ENCODE measurements at regions not wholly inside any gene's neighbourhood (a gene's known extent, or its start where the extent isn't known, plus 50 kb on each side); places are given as distances from the start of the nearest gene placed in this dataset.

DNA sequence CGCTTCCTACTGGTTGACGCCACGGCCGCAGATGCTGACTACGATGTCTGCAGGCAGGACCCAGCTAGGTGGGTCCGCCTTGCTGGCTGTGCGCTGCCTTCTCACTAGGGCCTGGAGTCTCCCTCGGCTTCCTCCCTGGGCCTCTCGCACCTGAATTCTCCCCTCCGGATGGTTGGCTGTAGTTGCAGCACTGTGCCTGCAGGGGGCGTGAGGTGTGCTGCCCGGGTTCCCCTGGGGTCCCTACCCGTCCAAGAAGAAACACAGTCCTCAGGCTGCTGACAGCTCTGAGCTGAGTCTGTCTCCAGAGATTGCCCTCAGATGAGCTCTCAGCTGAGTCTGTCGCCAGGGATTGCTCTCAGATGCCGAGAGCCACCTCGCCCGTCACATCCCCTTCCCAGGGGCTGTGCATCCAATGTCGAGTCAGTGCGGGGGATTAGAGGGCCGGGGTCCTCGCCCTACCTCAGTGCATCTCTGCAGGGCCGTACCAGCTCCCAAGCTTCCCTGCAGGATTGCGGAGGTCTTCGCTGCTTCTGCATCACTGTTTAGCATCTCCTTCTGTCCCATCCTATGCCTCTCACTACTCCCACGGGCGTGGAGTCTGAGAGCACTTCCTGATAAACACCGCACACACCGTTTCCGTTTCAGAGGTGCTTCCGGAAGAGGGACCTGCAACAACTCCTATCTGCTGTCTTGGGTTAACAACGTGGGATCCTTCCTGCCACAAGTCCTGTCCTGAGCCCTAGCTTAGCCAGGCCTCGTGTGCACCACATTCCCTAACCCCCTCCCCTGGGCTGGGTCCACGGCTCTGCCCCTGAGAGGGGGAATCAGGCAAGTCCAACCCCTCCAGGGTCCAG is 196.9 kb downstream of the CSNK2A3 start:
- H3K36me3 Mint-ChIP-seq: no peaks in the 10 kb centered on the region
- ATAC-seq: peak; percentile 69 to 90
- peak overlapping the region; percentile 11 to 90 for H3K27ac Mint-ChIP-seq
- DNase-seq (ENCODE audit: low spot score in 2 of 2): peak in 1 of 2 donors; percentile 75
- H3K9me3 Mint-ChIP-seq: no peaks in the 10 kb centered on the region

DNA sequence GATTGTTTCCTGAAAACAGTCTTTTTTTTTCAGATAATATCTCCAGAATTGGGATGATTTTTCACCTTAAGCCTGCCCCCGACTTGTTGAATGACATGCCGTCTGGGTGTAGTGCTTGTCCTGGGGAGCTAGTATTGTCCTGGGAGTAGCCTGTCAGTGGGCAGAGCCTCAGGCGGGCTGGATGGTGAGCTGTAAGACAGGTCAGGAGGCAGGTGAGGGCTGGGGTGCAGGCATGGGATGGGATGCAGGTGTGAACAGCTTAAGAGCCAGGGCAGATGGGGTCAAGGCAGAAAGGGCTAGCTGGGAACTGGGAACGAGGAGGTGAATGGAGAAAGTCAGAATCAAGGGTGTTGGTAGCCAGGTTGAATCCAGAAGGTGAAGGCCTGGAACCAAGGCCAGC is 200.2 kb downstream of the CSNK2A3 start:
- H3K27ac Mint-ChIP-seq: no peak overlapping the region

DNA sequence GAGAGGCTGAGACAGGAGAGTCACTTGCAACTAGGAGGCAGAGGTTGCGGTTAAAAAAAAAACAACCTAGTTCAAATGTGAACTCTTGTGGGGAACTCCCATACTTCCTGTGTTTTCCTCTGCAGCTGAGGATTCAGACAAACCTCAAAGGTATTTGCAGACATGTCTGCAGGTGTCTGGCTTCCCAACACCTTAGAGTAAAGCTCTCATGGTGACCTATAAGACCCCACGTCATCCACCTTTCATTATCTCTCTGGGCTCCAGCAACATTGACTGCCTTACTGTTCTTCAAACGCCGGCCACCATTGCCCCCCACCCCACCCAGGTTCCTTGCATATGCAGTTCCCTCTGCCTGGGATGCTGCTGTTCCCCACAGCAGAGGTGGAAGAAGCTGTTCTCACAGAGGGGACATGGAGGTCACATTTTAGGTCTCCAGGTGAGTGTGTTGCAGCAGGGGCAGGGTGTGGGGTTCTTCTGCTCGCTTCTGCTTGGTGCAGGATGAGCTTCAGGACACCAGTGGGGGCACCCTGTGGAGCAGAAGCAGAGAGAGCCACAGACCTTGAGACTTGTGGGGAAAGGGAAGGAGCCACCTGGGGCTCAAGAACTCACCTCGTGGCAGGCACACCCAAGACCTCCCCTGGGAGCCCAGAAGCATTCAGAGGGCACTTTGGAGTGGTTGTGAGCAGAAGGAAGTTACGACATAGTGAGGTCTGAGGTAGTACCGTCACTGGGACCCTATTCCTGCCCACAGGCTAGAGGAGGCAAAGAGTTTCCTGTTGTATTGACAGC is 203.2 kb downstream of the CSNK2A3 start:
- no peaks in the 10 kb centered on the region for H3K9me3 Mint-ChIP-seq
- H3K36me3 Mint-ChIP-seq: no peaks in the 10 kb centered on the region
- ATAC-seq: peak; percentile 73 to 75
- peak overlapping the region in 1 of 2 donors; percentile 58 for H3K27ac Mint-ChIP-seq
- no peak for DNase-seq (ENCODE audit: low spot score in 2 of 2)

More for the DNA sequence above, 200.2 kb downstream of the CSNK2A3 start:
- ATAC-seq: no peak
- no peak for DNase-seq (ENCODE audit: low spot score in 2 of 2)
- Mint-ChIP-seq H3K9me3 (no peaks in the 10 kb centered on the region), H3K36me3 (no peaks in the 10 kb centered on the region)

DNA sequence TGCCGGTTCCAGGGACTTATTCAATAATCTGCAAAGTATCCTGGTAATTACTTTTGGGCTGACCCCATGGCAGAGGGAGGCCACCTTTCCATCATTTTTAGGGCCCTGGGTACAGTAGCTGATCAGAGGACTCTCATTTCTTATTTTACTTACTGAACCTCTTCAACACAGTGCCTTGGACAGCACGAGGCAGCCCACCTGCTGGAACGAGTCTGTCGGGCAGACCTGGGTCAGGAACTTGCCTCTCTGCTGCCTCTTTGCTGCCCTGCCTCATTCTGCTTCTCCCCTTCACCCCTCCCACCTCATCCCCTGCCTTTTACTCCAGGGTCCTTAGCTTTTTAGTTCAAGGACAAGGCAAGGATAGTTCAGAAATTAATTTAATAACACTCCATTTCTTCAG is 204.5 kb downstream of the CSNK2A3 start:
- no peaks in the 10 kb centered on the region for H3K36me3 Mint-ChIP-seq
- H3K9me3 Mint-ChIP-seq: no peaks in the 10 kb centered on the region
- ATAC-seq (no peak), DNase-seq (ENCODE audit: low spot score in 2 of 2) (no peak)
- H3K27ac Mint-ChIP-seq: no peak overlapping the region

DNA sequence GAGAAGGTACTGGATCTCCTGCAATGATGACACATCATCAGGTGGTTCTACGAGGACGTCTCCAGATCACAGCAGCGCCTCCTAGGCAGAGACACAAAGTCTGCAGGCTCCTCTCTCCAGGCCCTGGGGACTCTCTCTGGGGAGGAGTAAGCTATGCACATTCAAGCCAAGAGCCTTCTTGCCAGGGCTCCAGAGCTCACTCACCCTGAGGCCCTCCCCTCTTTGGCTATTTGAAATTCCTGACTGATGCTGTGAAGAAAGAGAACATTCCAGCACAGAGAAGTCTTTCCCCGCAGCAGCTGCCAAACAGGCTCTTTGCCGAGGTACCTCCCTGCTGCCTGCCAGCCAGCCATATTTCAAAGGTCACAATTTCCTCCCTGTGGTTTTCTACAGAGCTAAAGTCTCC is 204.9 kb downstream of the CSNK2A3 start:
- DNase-seq (ENCODE audit: low spot score in 2 of 2): no peak
- ATAC-seq: peak; percentile 30 to 41
- H3K27ac Mint-ChIP-seq: peak overlapping the region in 1 of 2 donors; percentile 13

DNA sequence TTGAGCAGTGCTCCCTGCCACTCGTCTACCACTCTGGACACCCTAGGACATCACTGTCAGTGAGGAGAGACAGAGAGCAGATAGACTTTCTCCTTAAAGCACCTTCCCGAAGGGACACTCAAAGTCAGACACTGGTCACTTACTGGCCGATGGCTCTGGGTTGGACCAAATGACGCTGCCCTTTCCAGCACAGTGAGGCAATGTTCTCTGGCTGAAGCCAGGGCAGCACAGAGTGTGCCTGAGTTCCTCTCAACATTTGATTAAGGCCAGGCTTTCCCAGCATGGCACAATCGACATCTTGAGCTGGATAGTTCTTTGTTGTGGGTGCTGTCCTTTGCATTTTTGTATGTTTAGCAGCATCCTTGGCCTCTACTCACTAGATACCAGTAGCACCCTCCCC is 206.2 kb downstream of the CSNK2A3 start:
- no peak for ATAC-seq
- no peak for DNase-seq (ENCODE audit: low spot score in 2 of 2)
- no peak overlapping the region for H3K27ac Mint-ChIP-seq
- H3K36me3 Mint-ChIP-seq: no peaks in the 10 kb centered on the region
- H3K9me3 Mint-ChIP-seq: no peaks in the 10 kb centered on the region

More for the DNA sequence above, 204.9 kb downstream of the CSNK2A3 start:
- no peaks in the 10 kb centered on the region for H3K9me3 Mint-ChIP-seq
- H3K36me3 Mint-ChIP-seq: no peaks in the 10 kb centered on the region

DNA sequence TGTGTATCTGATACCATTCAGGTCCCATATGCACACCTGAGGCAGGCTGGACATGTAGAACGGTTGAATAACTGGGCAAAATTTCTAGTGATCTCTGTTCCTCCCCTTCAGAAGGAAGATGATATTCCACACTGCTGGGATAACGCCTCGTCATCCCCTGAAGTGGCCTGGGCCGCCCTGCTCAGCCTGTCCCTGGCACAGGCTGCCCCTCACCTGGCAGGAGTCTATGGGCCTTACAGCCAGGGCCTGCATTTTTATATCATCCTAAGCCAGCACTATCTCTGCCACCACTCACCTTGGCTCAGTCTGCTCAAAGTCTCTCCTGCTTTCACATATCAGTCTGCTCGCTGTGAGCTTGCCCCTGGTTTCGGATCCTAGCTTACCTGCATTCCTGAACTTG is 209.2 kb downstream of the CSNK2A3 start:
- H3K9me3 Mint-ChIP-seq: no peaks in the 10 kb centered on the region
- ATAC-seq (no peak), DNase-seq (ENCODE audit: low spot score in 2 of 2) (no peak)
- H3K27ac Mint-ChIP-seq: no peak overlapping the region
- no peaks in the 10 kb centered on the region for H3K36me3 Mint-ChIP-seq

DNA sequence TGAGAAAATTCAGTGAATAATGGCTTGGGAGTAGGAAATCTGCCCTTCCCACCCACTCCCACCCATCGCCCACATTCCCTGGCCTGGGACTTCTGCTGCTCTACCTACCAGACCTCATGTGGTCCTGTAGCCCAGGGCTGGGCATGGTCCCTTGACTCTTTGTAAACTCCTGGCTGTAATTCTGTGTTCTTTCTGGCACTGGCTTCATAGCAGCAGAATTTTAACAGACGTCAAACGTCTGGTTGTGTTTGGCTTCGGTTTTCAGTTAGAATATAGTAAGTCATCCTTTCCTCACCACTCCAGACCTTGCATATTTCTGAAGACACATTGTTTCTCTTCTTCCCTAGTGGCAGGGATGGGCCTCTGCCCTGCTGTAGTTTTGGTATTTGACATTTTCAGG is 210.6 kb downstream of the CSNK2A3 start:
- no peak for DNase-seq (ENCODE audit: low spot score in 2 of 2)
- Mint-ChIP-seq H3K27ac (no peak overlapping the region), H3K9me3 (no peaks in the 10 kb centered on the region), H3K36me3 (no peaks in the 10 kb centered on the region)
- no peak for ATAC-seq

DNA sequence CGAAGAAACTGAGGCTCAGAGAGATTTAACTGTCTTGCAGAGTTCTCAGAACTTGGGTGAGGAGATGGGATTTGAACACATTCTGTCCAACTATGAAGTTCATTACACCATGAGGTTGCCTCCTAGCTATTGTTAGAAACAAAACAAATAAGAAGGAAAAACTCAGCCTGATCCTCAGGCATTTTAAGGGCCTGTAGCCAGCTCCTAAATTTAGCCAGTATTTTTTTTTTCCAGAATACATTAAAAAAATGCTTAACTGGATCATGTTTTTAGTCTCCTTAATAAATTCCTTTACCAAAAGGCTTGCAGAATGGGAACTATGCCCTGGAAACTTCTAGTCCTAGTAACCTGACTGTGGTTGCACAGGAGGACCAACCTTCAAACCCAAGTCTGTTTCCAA is 212.0 kb downstream of the CSNK2A3 start:
- H3K9me3 Mint-ChIP-seq: no peaks in the 10 kb centered on the region
- no peak for ATAC-seq
- no peaks in the 10 kb centered on the region for H3K36me3 Mint-ChIP-seq
- no peak for DNase-seq (ENCODE audit: low spot score in 2 of 2)
- H3K27ac Mint-ChIP-seq: no peak overlapping the region

DNA sequence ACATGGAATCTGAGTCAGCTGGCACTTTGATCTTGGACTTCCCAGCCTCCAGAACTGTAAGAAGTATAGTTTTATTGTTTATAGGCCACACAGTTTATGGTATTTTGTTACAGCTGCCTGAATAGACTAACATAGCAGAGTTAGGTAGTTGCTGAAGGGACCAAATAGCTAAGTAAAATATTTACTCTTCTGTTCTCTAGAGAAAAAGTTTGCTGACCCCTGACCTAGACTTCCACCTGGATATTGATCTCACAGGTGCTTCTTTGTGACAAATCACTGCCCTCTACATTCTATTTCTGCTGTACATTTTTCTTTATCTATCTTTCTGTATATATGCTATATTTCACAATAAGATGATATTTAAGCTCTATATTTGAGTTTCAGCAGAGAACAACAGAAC is 212.5 kb downstream of the CSNK2A3 start:
- ATAC-seq (no peak), DNase-seq (ENCODE audit: low spot score in 2 of 2) (no peak)
- no peak overlapping the region for H3K27ac Mint-ChIP-seq
- no peaks in the 10 kb centered on the region for H3K9me3 Mint-ChIP-seq
- no peaks in the 10 kb centered on the region for H3K36me3 Mint-ChIP-seq

DNA sequence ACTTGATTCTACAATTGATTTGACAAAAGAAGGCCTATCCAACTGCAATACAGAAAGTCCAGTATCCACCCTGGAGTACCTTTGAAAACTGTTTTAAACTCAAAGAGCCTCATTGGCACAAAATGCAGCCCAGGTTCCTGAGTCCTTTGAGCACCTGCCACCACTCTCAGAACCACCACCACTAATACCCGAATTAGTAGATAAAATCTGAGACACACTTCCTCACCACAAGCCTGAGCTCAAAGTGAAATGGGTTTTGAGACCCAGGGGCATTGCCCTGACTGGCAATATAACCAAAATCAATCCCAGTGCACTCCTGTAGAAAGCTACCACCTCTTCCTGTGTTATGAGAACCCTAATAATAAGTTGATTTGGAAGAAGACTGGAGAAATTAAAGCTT is 215.7 kb downstream of the CSNK2A3 start:
- no peak overlapping the region for H3K27ac Mint-ChIP-seq
- no peak for ATAC-seq

DNA sequence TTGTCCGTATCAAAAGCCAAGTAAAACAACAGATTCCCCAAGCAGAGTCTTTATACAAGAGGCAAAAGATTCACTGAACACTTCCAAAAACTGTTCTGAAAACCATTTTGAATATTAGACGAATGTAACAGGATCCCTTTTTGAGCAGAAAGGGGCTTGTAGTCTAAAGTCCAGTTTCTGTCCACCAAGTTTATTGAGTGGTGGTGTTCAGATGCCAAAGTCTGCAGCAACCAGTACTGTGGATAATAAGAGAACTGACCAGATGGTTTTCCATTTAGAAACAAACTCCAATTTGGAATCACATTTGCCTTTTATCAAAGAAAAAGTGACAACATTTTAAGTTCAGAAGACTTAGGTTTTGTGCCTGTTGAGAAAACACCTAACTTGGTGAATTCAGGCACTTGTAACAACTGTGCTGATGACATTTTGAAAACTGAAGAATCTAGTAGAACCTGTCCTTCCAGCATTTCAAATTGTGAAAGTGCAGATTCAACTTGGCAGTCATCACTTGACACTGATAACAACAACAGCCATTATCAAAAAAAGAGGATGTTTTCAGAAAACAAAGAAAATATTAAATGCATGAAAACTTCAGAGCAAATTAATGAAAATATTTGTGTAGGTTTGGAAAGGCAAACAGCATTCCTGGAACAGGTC is 217.1 kb downstream of the CSNK2A3 start:
- no peaks in the 10 kb centered on the region for H3K36me3 Mint-ChIP-seq
- DNase-seq (ENCODE audit: low spot score in 2 of 2) (no peak), ATAC-seq (no peak)

More for the DNA sequence above, 215.7 kb downstream of the CSNK2A3 start:
- DNase-seq (ENCODE audit: low spot score in 2 of 2): no peak
- no peaks in the 10 kb centered on the region for H3K36me3 Mint-ChIP-seq
- H3K9me3 Mint-ChIP-seq: no peaks in the 10 kb centered on the region

DNA sequence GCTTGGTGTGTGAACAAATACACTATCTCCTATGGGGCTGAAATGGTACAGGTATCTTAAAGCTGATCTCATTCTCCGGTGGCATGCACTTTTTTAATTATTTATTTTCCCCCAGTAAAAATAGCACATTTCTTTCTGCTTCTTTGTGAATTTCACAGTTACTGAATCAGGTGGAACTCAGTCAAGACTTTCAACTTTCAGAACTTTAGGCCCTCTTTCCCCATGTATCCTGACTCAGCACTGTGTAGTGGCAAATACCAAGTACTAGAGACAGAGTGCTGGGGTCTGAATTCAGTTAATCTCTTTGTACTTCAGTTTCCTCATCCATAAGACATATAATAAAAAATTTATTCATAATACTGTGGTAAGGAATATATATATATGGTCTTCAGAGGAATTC is 223.9 kb downstream of the CSNK2A3 start:
- DNase-seq (ENCODE audit: low spot score in 2 of 2): no peak
- Mint-ChIP-seq H3K27ac (no peak overlapping the region), H3K9me3 (peaks cover 0 to 4% of the 10 kb centered on the region in 2 donors), H3K36me3 (no peaks in the 10 kb centered on the region)
- no peak for ATAC-seq

More for the DNA sequence above, 217.1 kb downstream of the CSNK2A3 start:
- no peak overlapping the region for H3K27ac Mint-ChIP-seq
- no peaks in the 10 kb centered on the region for H3K9me3 Mint-ChIP-seq

DNA sequence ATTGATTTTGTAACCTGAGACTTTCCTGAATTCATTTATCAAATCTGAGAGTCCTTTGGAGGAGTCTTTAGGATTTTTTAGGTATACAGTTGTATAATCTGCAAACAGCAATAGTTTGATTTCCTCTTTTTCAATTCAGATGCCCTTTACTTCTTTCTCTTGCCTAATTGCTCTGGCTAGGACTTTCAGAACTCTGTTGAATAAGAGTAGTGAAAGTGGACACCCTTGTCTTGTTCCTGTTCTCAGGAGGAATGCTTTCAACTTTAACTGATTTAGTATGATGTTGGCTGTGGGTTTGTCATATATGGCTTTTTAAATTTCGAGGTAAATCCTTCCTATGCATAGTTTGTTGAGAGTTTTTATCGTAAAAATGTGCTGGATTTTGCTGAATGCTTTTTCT is 227.4 kb downstream of the CSNK2A3 start:
- no peak for DNase-seq (ENCODE audit: low spot score in 2 of 2)
- Mint-ChIP-seq H3K36me3 (no peaks in the 10 kb centered on the region), H3K9me3 (peaks cover 0 to 4% of the 10 kb centered on the region in 2 donors), H3K27ac (no peak overlapping the region)
- ATAC-seq: no peak

DNA sequence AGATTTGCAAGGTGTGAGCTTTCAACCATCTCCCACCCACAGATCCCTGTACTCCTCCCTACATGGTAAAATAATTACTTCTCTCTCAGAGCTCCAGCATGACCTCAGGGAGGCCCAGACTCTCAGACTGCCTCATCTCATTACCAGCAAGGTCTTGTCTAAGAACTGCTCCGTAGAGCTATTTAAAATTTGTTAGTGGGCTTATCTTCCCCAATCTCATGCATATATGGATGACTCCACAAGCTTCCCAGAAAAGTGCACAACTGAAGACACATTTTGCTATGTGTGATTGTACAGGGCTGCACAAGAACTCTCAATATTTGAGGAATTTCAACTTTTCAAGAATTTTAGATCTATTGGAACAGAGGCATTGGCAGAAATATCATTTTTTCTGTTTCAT is 230.3 kb downstream of the CSNK2A3 start:
- no peak overlapping the region for H3K27ac Mint-ChIP-seq
- no peak for DNase-seq (ENCODE audit: low spot score in 2 of 2)
- no peaks in the 10 kb centered on the region for H3K9me3 Mint-ChIP-seq
- no peaks in the 10 kb centered on the region for H3K36me3 Mint-ChIP-seq
- no peak for ATAC-seq

DNA sequence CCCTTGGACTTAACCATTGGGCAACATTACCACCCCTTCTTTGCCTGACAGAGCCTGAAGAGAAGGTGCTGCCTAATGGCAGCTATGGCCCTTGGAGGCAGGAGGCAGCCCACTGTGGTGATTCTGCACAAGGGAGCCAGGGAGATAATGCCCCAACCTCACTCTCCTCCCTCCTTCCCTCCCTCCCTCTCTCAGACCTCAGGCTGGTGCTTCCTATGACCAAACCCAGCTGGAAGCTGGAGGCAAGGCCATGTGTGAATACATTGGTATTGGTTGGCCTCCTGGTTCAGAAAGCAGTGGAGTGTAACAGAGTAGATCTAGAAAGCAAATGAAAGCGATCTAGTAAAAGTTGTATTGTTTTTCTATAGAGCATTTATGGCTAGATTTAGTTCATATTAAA is 233.1 kb downstream of the CSNK2A3 start:
- DNase-seq (ENCODE audit: low spot score in 2 of 2) (no peak), ATAC-seq (no peak)
- Mint-ChIP-seq H3K9me3 (peaks cover 4 to 11% of the 10 kb centered on the region in 2 donors), H3K36me3 (peaks cover 0 to 14% of the 10 kb centered on the region in 2 donors), H3K27ac (no peak overlapping the region)

DNA sequence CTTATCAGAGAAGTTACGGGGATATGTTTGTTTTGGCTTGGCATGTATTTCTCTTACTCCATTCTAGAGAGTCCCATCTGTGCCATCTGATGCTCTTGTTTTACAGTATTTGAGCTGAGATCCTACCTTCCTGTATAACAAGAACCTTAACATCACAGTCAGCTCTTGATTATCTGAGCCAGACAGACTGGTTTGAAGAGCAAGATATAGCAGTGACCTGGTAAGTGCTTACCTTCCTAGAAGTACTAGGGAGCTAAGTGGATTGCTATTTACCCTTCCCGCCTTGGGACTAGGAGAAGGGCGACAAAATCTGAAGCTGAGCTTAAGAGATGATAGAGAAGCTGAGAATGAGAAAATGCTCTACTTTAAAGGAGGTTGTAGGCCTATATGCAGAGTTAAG is 235.3 kb downstream of the CSNK2A3 start:
- DNase-seq (ENCODE audit: low spot score in 2 of 2) (no peak), ATAC-seq (no peak)
- no peak overlapping the region for H3K27ac Mint-ChIP-seq
- peaks cover 5 to 14% of the 10 kb centered on the region in 2 donors for H3K36me3 Mint-ChIP-seq
- peaks cover 11 to 20% of the 10 kb centered on the region in 2 donors for H3K9me3 Mint-ChIP-seq

Measured in activated naive CD4-positive, alpha-beta T cell treated with anti-CD3 and anti-CD28 coated beads, Interleukin-2, amount 50 U/mL, for 72 hours (primary cell).